Tibial nerve (tissue), 4 donors: ENCODE measurements at regions not wholly inside any gene's neighbourhood (a gene's known extent, or its start where the extent isn't known, plus 50 kb on each side); places are given as distances from the start of the nearest gene placed in this dataset.

Experiments
- DNase-seq, 2 donors: peaks; one replicate each; pipeline ENCODE4 v3.0.0-alpha.2; 2019; ENCODE audit warnings: low spot score in 2 of 2
- H3K27ac ChIP-seq, 4 donors: fragments of 200-600 bp; sonication (generic) in 3 of 4; one replicate each; pipeline ENCODE4 v1.5.1; 2017 to 2019; ENCODE audit warnings: mild to moderate bottlenecking in 1 of 4
- H3K27me3 ChIP-seq, 2 donors: fragments of 200-600 bp; sonication (generic) in 1 of 2; one replicate each; pipeline versions ENCODE4 v1.5.1 to v1.6.0; 2017 to 2019
- H3K36me3 ChIP-seq, 3 donors: fragments of 200-600 bp; sonication (generic); one replicate each; pipeline ENCODE4 v1.5.1; 2018 to 2019
- H3K4me1 ChIP-seq, 4 donors: fragments of 200-600 bp; sonication (generic) in 3 of 4; one replicate each; pipeline ENCODE4 v1.5.1; 2017 to 2019
- H3K4me3 ChIP-seq, 4 donors: fragments of 200-600 bp; sonication (generic) in 3 of 4; one replicate each; pipeline ENCODE4 v1.5.1; 2017 to 2019; ENCODE audit warnings: mild to moderate bottlenecking in 1 of 4, moderate library complexity in 1 of 4
- H3K9me3 ChIP-seq, 4 donors: fragments of 200-600 bp; sonication (generic) in 3 of 4; one replicate each; pipeline ENCODE4 v1.5.1; 2017 to 2019
- CTCF ChIP-seq, 5 experiments: fragments of 200-600 bp in 3 of 5; fragments of 450-650 bp in 2 of 5; sonication (generic) in 3 of 5; IDR thresholded peaks; one replicate each; pipeline ENCODE4 v1.5.1; 2016 to 2019; ENCODE audit warnings: antibody characterized with exemption in 5 of 5, mild to moderate bottlenecking in 3 of 5, moderate library complexity in 2 of 5
- EP300 ChIP-seq, 2 donors: sonication (generic); formaldehyde crosslinking; IDR thresholded peaks; one replicate each; pipeline ENCODE4 v1.6.1; 2017; ENCODE audit warnings: antibody characterized with exemption in 2 of 2, mild to moderate bottlenecking in 1 of 2
- POLR2A ChIP-seq, 2 donors: fragments of 450-650 bp; IDR thresholded peaks; one replicate each; pipeline ENCODE4 v1.6.1; 2017; ENCODE audit warnings: antibody characterized with exemption in 2 of 2, mild to moderate bottlenecking in 2 of 2, moderate library complexity in 2 of 2
- WGBS, 2 donors: methylation state at CpG; one replicate each; pipeline ENCODE4 v1.1.5; 2018; 5-methylcytosine and 5-hydroxymethylcytosine counted together

GRCh38 chr4:4614925-4615678, 73.3 kb upstream of the STX18 start:
- no peak for TF ChIP-seq POLR2A (IDR thresholded peaks at IDR 0.05)
- TF ChIP-seq EP300 (IDR thresholded peaks at IDR 0.05) = no peak
- TF ChIP-seq CTCF (IDR thresholded peaks at IDR 0.05) = no peak
- Histone ChIP-seq H3K36me3 (peaks cover 0 to 6% (median 0%) of the 10 kb centered on the region in 3 donors), H3K9me3 (peaks cover 0 to 7% (median 0%) of the 10 kb centered on the region in 4 donors), H3K27ac (no peak overlapping the region), H3K27me3 (no peaks in the 10 kb centered on the region), H3K4me3 (no peak overlapping the region), H3K4me1 (no peaks in the 10 kb centered on the region)
- 39 to 43% methylated on average over 8 of the region's 8 CpGs for WGBS, 2 donors
- DNase-seq = no peak

GRCh38 chr4:4613641-4614286, 71.9 kb upstream of the STX18 start:
- DNase-seq = no peak
- WGBS, 2 donors = 84 to 85% methylated on average over 8 of the region's 8 CpGs
- TF ChIP-seq POLR2A (IDR thresholded peaks at IDR 0.05) (no peak), CTCF (IDR thresholded peaks at IDR 0.05) (no peak), EP300 (IDR thresholded peaks at IDR 0.05) (no peak)

GRCh38 chr4:4613126-4613465, 71.2 kb upstream of the STX18 start:
- no peaks in the 10 kb centered on the region for H3K27me3 ChIP-seq
- H3K9me3 ChIP-seq = no peaks in the 10 kb centered on the region
- no peak overlapping the region for H3K27ac ChIP-seq
- no peak for DNase-seq
- H3K36me3 ChIP-seq = peaks cover 0 to 6% (median 0%) of the 10 kb centered on the region in 3 donors
- H3K4me3 ChIP-seq = no peak overlapping the region
- H3K4me1 ChIP-seq = no peaks in the 10 kb centered on the region
- TF ChIP-seq POLR2A (IDR thresholded peaks at IDR 0.05) = no peak
- no peak for TF ChIP-seq EP300 (IDR thresholded peaks at IDR 0.05)
- no peak for TF ChIP-seq CTCF (IDR thresholded peaks at IDR 0.05)
- 50 to 60% methylated on average over 2 of the region's 2 CpGs for WGBS, 2 donors

More at GRCh38 chr4:4613641-4614286, 71.9 kb upstream of the STX18 start:
- Histone ChIP-seq H3K4me3 (no peak overlapping the region), H3K36me3 (peaks cover 0 to 6% (median 0%) of the 10 kb centered on the region in 3 donors), H3K27me3 (no peaks in the 10 kb centered on the region), H3K4me1 (no peaks in the 10 kb centered on the region), H3K9me3 (peaks cover 0 to 1% (median 0%) of the 10 kb centered on the region in 4 donors), H3K27ac (no peak overlapping the region)

- no peak for TF ChIP-seq CTCF (IDR thresholded peaks at IDR 0.05)
- no peak for TF ChIP-seq POLR2A (IDR thresholded peaks at IDR 0.05)
- no peak for TF ChIP-seq EP300 (IDR thresholded peaks at IDR 0.05)
- Histone ChIP-seq H3K9me3 (no peaks in the 10 kb centered on the region), H3K36me3 (no peaks in the 10 kb centered on the region), H3K4me3 (no peak overlapping the region), H3K4me1 (no peaks in the 10 kb centered on the region), H3K27ac (no peak overlapping the region), H3K27me3 (no peaks in the 10 kb centered on the region)
- no peak for DNase-seq
- WGBS, 2 donors = 74 to 78% methylated on average over 7 of the region's 7 CpGs
Measured at GRCh38 chr4:4610672-4611071, 68.8 kb upstream of the STX18 start.

GRCh38 chr4:4609622-4610334, 67.9 kb upstream of the STX18 start:
- Histone ChIP-seq H3K27ac (no peak overlapping the region), H3K4me3 (no peak overlapping the region), H3K27me3 (no peaks in the 10 kb centered on the region), H3K36me3 (no peaks in the 10 kb centered on the region), H3K4me1 (no peaks in the 10 kb centered on the region), H3K9me3 (no peaks in the 10 kb centered on the region)
- 85 to 90% methylated on average over 10 of the region's 10 CpGs for WGBS, 2 donors
- TF ChIP-seq POLR2A (IDR thresholded peaks at IDR 0.05) (no peak), CTCF (IDR thresholded peaks at IDR 0.05) (no peak), EP300 (IDR thresholded peaks at IDR 0.05) (no peak)
- no peak for DNase-seq
